ENCODE measurements at regions not wholly inside any gene's neighbourhood (a gene's known extent, or its start where the extent isn't known, plus 50 kb on each side); places are given as distances from the start of the nearest gene placed in this dataset.

- TF ChIP-seq SNAPC5 (CRISPR knock-in tag; IDR thresholded peaks at IDR 0.05): no peak
- no peak for TF ChIP-seq CBFA2T3 (IDR thresholded peaks at IDR 0.05)
- TF ChIP-seq TCF7 (IDR thresholded peaks at IDR 0.05; ENCODE audit: borderline replicate concordance): no peak
- no peak for TF ChIP-seq FOXO4 (CRISPR knock-in tag; IDR thresholded peaks at IDR 0.05)
- no peak for TF ChIP-seq CBX8 (IDR thresholded peaks at IDR 0.05; ENCODE audit: borderline replicate concordance, extremely low read depth, low read depth, low read length, poor library complexity, severe bottlenecking)
Measured at GRCh38 chr11:19357943-19358342, 117.2 kb upstream of the E2F8 start (continued).

GRCh38 chr11:19355601-19356000, 114.9 kb upstream of the E2F8 start:
- no peaks in the 10 kb centered on the region for H3K36me3 ChIP-seq (ENCODE audit: control insufficient read depth, insufficient read depth, low read length)
- H3K9ac ChIP-seq (ENCODE audit: insufficient read depth in 1 of 2, low read depth in 2 of 2, low read length in 2 of 2): no peak overlapping the region
- H3K4me2 ChIP-seq (ENCODE audit: insufficient read depth, low read length): no peak overlapping the region
- no peaks in the 10 kb centered on the region for H4K20me1 ChIP-seq (replicated peaks; ENCODE audit: control insufficient read depth, insufficient read depth, low read length)
- ChIA-PET POLR2A (no interaction called here), CTCF (ENCODE audit: low intra/inter-chr PET ratio) (no interaction called here)
- in situ Hi-C loops (cut with MboI) (no loop called here), intact Hi-C loops (cut with micrococcal nuclease) (no loop called here)
- no peak overlapping the region for H3K4me3 ChIP-seq
- ATAC-seq (no peak), DNase-seq (ENCODE audit: extremely low read depth in 1 of 4, low spot score in 3 of 4) (no peak), FAIRE-seq (no peak)
- no peaks in the 10 kb centered on the region for H3K79me2 ChIP-seq (ENCODE audit: control insufficient read depth, insufficient read depth, low read length)
- peaks cover 9 to 15% of the 10 kb centered on the region in 2 experiments for H3K27me3 ChIP-seq (ENCODE audit: control insufficient read depth in 2 of 2, insufficient read depth in 2 of 2, low read length in 2 of 2)
- no peaks in the 10 kb centered on the region for H3K9me1 ChIP-seq (ENCODE audit: control insufficient read depth, insufficient read depth, low read length)
- H3K4me1 ChIP-seq (replicated peaks in 1 of 2; ENCODE audit: control insufficient read depth in 2 of 2, insufficient read depth in 2 of 2, low read length in 2 of 2): no peaks in the 10 kb centered on the region
- no peaks in the 10 kb centered on the region for H3K9me3 ChIP-seq (replicated peaks; ENCODE audit: control insufficient read depth, insufficient read depth, low read depth, low read length)
- WGBS (ENCODE audit: insufficient coverage, low coverage, missing lambda C conversion rate): 0% methylated on average over 1 of the region's 1 CpG
- no TSS peak for BruUV-seq (replicated peaks)
- H2AFZ ChIP-seq (ENCODE audit: low read depth, low read length): no peak overlapping the region
- H3K27ac ChIP-seq (ENCODE audit: extremely low read depth, low read depth, low read length): no peak overlapping the region
- TF ChIP-seq EP300 (IDR thresholded peaks at IDR 0.05; ENCODE audit: low read length): no peak
- TF ChIP-seq CUX1 (CRISPR knock-in tag; IDR thresholded peaks at IDR 0.05): no peak
- no peak for TF ChIP-seq NR2F6 (CRISPR knock-in tag; IDR thresholded peaks at IDR 0.05)
- no peak for TF ChIP-seq ZMIZ1 (IDR thresholded peaks at IDR 0.05; ENCODE audit: low read depth in 2 of 2, low read length in 2 of 2)
- TF ChIP-seq MCM7 (IDR thresholded peaks at IDR 0.05): no peak
- TF ChIP-seq PML (IDR thresholded peaks at IDR 0.05; ENCODE audit: low read length): no peak
- no peak for TF ChIP-seq RFX1 (IDR thresholded peaks at IDR 0.05)
- TF ChIP-seq JUNB (CRISPR knock-in tag; conservative IDR thresholded peaks at IDR 0.05): no peak
